Nephron (organoid): ENCODE measurements at regions not wholly inside any gene's neighbourhood (a gene's known extent, or its start where the extent isn't known, plus 50 kb on each side); places are given as distances from the start of the nearest gene placed in this dataset.

Experiments
- H3K27ac Mint-ChIP-seq, 3 experiments: 2 replicates each; pipeline ENCODE4 v1.8.0; 2020; ENCODE audit warnings: mixed read lengths in 3 of 3, mild to moderate bottlenecking in 2 of 3, moderate library complexity in 1 of 3
- H3K27me3 Mint-ChIP-seq: 2 replicates; pipeline ENCODE4 v1.8.0; 2021; ENCODE audit warnings: low read depth, mild to moderate bottlenecking, moderate library complexity, mixed read lengths
- H3K36me3 Mint-ChIP-seq: 2 replicates; pipeline ENCODE4 v1.8.0; 2020; ENCODE audit warnings: low read depth, mixed read lengths
- H3K4me1 Mint-ChIP-seq: 2 replicates; pipeline ENCODE4 v1.8.0; 2020; ENCODE audit warnings: mixed read lengths
- H3K4me3 Mint-ChIP-seq, 3 experiments: 2 replicates each; pipeline ENCODE4 v1.8.0; 2020; ENCODE audit warnings: mild to moderate bottlenecking in 3 of 3, mixed read lengths in 3 of 3, moderate library complexity in 2 of 3
- H3K9me3 Mint-ChIP-seq: 2 replicates; pipeline ENCODE4 v1.8.0; 2020; ENCODE audit warnings: mixed read lengths
- CTCF ChIP-seq, 3 experiments: fragments of 200-600 bp; sonication (generic); IDR thresholded peaks; one replicate each; pipeline ENCODE4 v1.5.0; 2021; ENCODE audit warnings: antibody characterized with exemption in 3 of 3; ENCODE audit not compliant: unreplicated experiment in 3 of 3

- peaks cover 7% of the 10 kb centered on the region for H3K9me3 Mint-ChIP-seq
- H3K36me3 Mint-ChIP-seq, result no peaks in the 10 kb centered on the region
- peaks cover 3% of the 10 kb centered on the region for H3K27me3 Mint-ChIP-seq
- H3K4me3 Mint-ChIP-seq, result no peak overlapping the region
- TF ChIP-seq CTCF (IDR thresholded peaks at IDR 0.05; ENCODE audit: unreplicated experiment in 3 of 3), result no peak
- no peaks in the 10 kb centered on the region for H3K4me1 Mint-ChIP-seq
- no peak overlapping the region for H3K27ac Mint-ChIP-seq
Measured at GRCh38 chr4:132540797-132541196, 608.3 kb upstream of the PCDH10 start.

GRCh38 chr4:132542228-132542627, 606.9 kb upstream of the PCDH10 start:
- no peak for TF ChIP-seq CTCF (IDR thresholded peaks at IDR 0.05; ENCODE audit: unreplicated experiment in 3 of 3)
- Mint-ChIP-seq H3K9me3 (peaks cover 7% of the 10 kb centered on the region), H3K4me1 (no peaks in the 10 kb centered on the region), H3K27me3 (peaks cover 3% of the 10 kb centered on the region), H3K36me3 (no peaks in the 10 kb centered on the region), H3K27ac (no peak overlapping the region), H3K4me3 (no peak overlapping the region)

GRCh38 chr4:132548463-132548862, 600.6 kb upstream of the PCDH10 start:
- Mint-ChIP-seq H3K9me3 (no peaks in the 10 kb centered on the region), H3K4me1 (no peaks in the 10 kb centered on the region), H3K27ac (no peak overlapping the region), H3K4me3 (no peak overlapping the region), H3K36me3 (no peaks in the 10 kb centered on the region), H3K27me3 (no peaks in the 10 kb centered on the region)
- TF ChIP-seq CTCF (IDR thresholded peaks at IDR 0.05; ENCODE audit: unreplicated experiment in 3 of 3), result no peak

GRCh38 chr4:132556316-132556715, 592.8 kb upstream of the PCDH10 start:
- no peaks in the 10 kb centered on the region for H3K36me3 Mint-ChIP-seq
- H3K27me3 Mint-ChIP-seq, result no peaks in the 10 kb centered on the region
- no peaks in the 10 kb centered on the region for H3K9me3 Mint-ChIP-seq
- no peak for TF ChIP-seq CTCF (IDR thresholded peaks at IDR 0.05; ENCODE audit: unreplicated experiment in 3 of 3)
- no peaks in the 10 kb centered on the region for H3K4me1 Mint-ChIP-seq
- no peak overlapping the region for H3K4me3 Mint-ChIP-seq
- no peak overlapping the region for H3K27ac Mint-ChIP-seq

- Mint-ChIP-seq H3K36me3 (no peaks in the 10 kb centered on the region), H3K27ac (no peak overlapping the region), H3K9me3 (no peaks in the 10 kb centered on the region), H3K4me1 (no peaks in the 10 kb centered on the region), H3K4me3 (no peak overlapping the region), H3K27me3 (no peaks in the 10 kb centered on the region)
- no peak for TF ChIP-seq CTCF (IDR thresholded peaks at IDR 0.05; ENCODE audit: unreplicated experiment in 3 of 3)
Measured at GRCh38 chr4:132557660-132558059, 591.4 kb upstream of the PCDH10 start.

GRCh38 chr4:132564920-132565319, 584.2 kb upstream of the PCDH10 start:
- no peak for TF ChIP-seq CTCF (IDR thresholded peaks at IDR 0.05; ENCODE audit: unreplicated experiment in 3 of 3)
- no peak overlapping the region for H3K4me3 Mint-ChIP-seq
- H3K27me3 Mint-ChIP-seq, result no peaks in the 10 kb centered on the region
- H3K9me3 Mint-ChIP-seq, result peaks cover 4% of the 10 kb centered on the region
- no peak overlapping the region for H3K27ac Mint-ChIP-seq
- no peaks in the 10 kb centered on the region for H3K36me3 Mint-ChIP-seq
- no peaks in the 10 kb centered on the region for H3K4me1 Mint-ChIP-seq
